GM21526 (cell line): ENCODE measurements at regions not wholly inside any gene's neighbourhood (a gene's known extent, or its start where the extent isn't known, plus 50 kb on each side); places are given as distances from the start of the nearest gene placed in this dataset.

ENCODE experiments used
- ATAC-seq: cut with Tn5 transposase; IDR thresholded peaks from one replicate; pipeline ENCODE4 v1.9.1; 2021; ENCODE audit warnings: moderate library complexity; ENCODE audit not compliant: unreplicated experiment, low FRiP score

- no peak for ATAC-seq
Measured at GRCh38 chr6:128827675-128828464, 55.1 kb upstream of the LAMA2 start.

GRCh38 chr6:128826606-128827005 lies 56.3 kb upstream of the LAMA2 start:
- ATAC-seq = no peak

- no peak for ATAC-seq
Measured at GRCh38 chr6:128822271-128822670, 60.7 kb upstream of the LAMA2 start.

- no peak for ATAC-seq
Measured at GRCh38 chr6:128821116-128821515, 61.8 kb upstream of the LAMA2 start.

DNA sequence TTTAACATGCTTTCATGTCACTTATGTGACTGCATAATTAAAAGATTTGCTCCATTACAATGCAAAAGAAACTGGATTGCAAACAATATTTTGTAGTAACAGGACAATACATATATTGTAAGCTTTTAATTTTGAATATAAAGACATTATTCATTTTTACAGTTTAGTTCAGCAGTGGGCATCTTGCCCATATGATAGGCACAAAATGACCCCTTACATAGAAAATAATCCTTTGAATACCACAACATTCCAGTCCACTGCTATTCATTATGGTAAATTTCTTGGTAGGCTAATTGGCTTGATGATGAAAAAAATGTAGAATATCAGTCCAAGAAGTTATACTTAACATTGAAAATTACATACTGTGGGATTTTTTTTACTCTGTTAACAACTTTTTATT lies 74.1 kb upstream of the LAMA2 start:
- ATAC-seq = no peak

DNA sequence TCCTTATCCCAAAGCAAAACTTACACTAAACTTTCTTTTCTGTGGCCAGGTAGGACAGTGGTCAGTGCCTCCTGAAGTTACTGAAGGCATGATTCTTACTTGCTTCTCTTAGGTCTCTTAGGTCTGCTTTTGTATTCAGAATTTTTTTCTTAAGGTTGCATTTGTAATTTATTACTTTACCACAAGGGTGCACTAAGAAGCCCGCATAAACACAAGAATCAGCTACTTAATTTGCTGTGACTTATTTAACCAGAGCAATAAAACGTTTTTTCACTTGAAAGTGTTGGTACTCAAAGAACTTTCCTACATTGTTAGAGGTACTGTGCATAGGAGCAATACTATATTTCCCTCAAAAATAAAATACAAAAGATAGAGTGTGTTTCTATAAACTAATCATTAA lies 75.4 kb upstream of the LAMA2 start:
- ATAC-seq = no peak

DNA sequence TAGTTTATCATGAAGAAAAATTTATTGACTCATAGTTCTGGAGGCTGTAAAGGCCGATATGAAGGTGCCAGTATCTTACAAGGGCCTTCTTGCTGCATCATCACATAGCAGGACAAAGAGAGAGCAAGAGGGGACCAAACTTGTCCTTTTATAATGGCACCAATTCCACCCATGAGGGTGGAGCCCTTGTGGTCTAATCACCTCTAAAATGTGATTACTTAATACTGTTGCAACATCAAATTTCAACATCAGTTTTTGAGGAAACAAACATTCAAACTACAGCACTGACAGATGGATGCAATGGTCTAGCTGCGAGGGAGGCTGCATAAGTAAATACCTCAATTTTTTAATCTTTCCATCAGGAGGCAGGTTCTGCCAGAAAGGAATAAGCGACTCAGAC lies 76.7 kb upstream of the LAMA2 start:
- ATAC-seq = no peak

DNA sequence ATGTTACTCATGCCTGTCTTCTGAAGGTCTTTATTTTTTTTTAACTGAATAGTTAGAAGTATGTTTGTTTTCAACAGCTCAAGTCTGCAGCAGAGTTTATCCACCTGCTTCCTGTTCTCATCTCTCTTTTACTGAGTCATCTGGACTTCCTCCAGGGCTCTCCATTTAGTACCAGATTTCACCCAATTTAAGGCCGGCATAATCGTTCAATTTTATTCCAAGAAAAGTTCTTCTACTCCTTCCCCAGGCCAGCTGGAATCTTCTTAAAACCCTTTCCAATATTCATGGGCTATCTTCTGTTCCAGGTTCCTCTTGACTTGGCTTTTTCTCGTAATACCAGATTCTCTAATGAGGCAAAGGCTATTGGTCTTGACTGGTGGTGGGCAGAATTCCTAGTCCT lies 79.0 kb upstream of the LAMA2 start:
- ATAC-seq = no peak

GRCh38 chr6:128801621-128802020 lies 81.3 kb upstream of the LAMA2 start:
- ATAC-seq = no peak

DNA sequence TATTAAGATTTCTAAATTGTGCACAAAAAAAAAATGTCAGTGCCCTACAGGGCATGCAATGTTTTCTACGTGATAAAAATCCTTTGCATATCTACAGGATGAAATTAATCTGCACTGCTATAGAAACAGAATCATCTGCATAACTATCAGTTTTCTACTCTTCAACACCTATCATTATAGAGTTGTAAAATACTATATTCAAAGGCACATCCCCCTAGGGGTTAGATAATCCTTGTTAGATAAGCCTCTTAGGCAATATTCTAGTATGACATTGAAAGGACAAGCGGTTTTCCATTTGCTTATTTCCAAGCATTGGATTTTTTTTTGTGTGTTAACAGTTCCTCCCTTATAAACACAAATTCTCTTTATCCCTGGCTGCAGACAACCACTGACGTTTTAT lies 98.7 kb upstream of the LAMA2 start:
- no peak for ATAC-seq

DNA sequence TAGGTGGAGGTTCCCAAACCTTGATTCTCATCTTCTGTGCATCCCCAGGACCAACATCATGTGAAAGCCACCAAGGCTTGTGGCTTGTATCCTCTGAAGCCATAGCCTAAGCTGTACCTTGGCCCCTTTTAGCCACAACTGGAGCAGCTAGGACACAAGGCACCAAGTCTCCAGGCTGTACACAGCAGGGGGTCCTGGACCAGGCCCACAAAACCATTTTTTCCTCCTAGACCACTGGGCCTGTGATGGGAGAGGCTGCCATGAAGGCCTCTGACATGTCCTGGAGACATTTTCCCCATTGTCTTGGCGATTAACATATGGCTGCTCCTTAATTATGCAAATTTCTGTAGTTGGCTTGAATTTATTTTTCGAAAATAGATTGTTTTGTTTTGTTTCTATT lies 114.8 kb upstream of the LAMA2 start:
- no peak for ATAC-seq

GRCh38 chr6:128767705-128768104 lies 115.2 kb upstream of the LAMA2 start:
- ATAC-seq = no peak

DNA sequence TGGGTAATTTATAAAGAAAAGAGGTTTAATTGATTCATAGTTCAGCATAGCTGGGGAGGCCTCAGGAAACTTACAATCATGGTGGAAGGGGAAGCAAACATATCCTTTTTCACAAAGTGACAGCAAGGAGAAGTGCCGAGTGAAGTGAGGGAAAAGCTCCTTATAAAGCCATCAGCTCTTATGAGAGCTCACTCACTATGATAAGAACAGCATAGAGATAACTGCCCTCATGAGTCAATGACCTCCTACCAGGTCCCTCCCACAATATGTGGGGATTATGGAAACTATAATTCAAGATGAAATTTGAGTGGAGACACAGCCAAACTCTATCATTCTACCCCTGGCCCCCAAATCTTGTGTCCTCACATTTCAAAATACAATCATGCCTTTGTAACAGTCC lies 115.8 kb upstream of the LAMA2 start:
- ATAC-seq = no peak

GRCh38 chr6:128763599-128764300 lies 119.2 kb upstream of the LAMA2 start:
- ATAC-seq = no peak

DNA sequence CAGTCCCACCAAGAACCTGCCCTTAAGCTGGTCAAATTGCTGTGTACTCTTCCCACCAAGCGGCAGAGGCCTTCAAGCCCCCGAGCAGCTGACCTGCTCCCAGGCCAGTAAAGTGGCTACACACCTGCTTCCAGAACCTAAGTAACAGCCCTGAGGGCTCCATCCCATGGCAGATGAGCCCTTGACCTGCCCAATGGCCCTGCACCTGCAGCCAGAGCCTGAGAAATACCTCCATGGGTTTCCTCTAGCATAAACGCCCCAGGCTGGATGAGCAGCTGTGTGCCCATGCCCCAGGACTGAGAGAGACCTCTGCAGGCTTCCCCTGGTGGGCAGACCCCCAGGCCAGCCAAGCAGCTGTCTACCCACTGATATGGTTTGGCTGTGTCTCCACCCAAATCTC lies 123.0 kb upstream of the LAMA2 start:
- ATAC-seq = no peak

DNA sequence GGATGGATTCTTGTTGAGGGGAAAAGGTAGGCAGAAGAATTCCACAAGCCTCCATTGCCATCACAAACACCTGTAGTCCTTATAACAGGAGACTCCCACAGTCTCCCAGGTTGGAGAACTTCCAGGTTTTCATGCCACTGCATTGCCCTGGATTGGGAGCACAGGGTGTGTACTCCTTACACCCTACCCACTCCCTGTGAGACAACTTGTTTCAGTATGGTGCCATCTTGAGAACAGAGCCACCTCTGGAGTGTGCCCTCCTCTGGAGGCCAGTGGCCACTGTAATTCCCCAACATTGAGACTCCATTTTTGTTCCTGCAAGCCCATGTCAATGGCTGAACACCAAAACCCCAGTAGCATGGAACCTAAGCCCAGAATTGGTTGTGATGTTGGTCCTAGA lies 123.5 kb upstream of the LAMA2 start:
- no peak for ATAC-seq

DNA sequence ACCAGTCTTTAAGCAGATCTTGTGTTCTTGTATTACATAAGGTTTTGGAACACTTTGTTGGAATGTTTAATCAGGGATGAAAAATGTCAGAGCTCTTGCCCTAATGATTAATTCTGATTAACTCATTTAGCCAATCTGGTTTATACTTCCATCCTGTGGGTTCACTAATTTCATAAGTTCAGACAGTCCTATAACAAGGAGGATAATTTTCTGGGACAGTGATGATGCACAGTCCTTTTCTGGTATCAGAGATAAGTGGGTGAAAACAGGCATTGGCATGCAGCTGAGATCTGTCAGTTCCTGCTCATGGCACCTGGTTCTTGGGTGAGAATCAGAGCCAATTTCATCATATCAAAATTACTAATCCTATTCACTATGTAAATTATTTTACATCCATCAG lies 125.0 kb upstream of the LAMA2 start:
- ATAC-seq = no peak

DNA sequence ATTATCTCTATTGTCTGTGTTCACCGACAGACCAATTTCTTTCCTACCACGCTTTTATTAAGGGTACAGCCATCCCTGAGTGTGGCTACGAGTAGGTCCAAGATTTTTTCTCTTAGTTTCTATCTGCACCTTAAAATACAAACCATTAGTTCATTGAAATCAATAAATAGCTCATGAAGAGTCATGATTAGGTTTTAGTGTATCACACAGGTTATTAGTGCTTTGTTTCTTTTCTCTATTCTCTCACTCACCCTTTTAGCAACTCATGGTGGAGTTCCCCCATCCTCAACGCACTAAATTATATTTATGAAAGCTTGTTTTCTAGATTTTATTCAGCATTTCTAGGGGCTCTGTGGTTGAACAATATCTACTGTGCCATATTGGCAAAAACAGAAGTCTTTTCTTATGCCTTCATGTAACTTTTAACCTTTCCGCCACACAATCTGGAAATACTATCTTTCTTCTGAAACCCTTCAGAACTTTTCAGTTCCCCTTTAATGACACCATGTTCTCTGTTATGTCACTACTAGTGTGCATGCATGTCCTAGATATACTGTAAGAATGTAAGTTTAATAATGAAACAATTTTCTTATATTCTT lies 128.2 kb upstream of the LAMA2 start:
- peak; percentile 98 for ATAC-seq

GRCh38 chr6:128743974-128744765 lies 138.8 kb upstream of the LAMA2 start:
- no peak for ATAC-seq

- ATAC-seq = no peak
Measured at GRCh38 chr6:128742900-128743299, 140.0 kb upstream of the LAMA2 start.

- ATAC-seq = no peak
Measured at GRCh38 chr6:128740951-128741350, 142.0 kb upstream of the LAMA2 start.
